AG10803 (cell line): ENCODE measurements at regions not wholly inside any gene's neighbourhood (a gene's known extent, or its start where the extent isn't known, plus 50 kb on each side); places are given as distances from the start of the nearest gene placed in this dataset.
A peak's percentile ranks its signal among the peaks of the same experiment; 100 is the strongest.

Experiments used
- DNase-seq: peaks from one replicate; pipeline ENCODE4 v3.0.0; 2010; ENCODE audit warnings: low read depth
- H3K4me3 ChIP-seq: 2 replicates; pipeline ENCODE4 v1.5.1; 2011; ENCODE audit warnings: mild to moderate bottlenecking, low read length, control low read depth
- CTCF ChIP-seq: conservative IDR thresholded peaks from 2 replicates; pipeline ENCODE4 v1.5.1; 2011; ENCODE audit warnings: mild to moderate bottlenecking, low read length, control low read depth, inconsistent platforms

- no peak for TF ChIP-seq CTCF
- no peak overlapping the region for H3K4me3 ChIP-seq
- DNase-seq, result no peak
Observed at GRCh38 chr2:105561401-105561800, 162.6 kb upstream of the FHL2 start.

- no peak overlapping the region for H3K4me3 ChIP-seq
- no peak for DNase-seq
- TF ChIP-seq CTCF, result no peak
Observed at GRCh38 chr2:105560157-105560556, 161.3 kb upstream of the FHL2 start.

- no peak for DNase-seq
- no peak overlapping the region for H3K4me3 ChIP-seq
- no peak for TF ChIP-seq CTCF
Observed at GRCh38 chr2:105557021-105557920, 158.4 kb upstream of the FHL2 start.

- no peak for TF ChIP-seq CTCF
- no peak overlapping the region for H3K4me3 ChIP-seq
- DNase-seq, result no peak
Observed at GRCh38 chr2:105556366-105556765, 157.5 kb upstream of the FHL2 start.

GRCh38 chr2:105554235-105554634 is 155.4 kb upstream of the FHL2 start:
- no peak overlapping the region for H3K4me3 ChIP-seq
- no peak for TF ChIP-seq CTCF
- DNase-seq, result no peak

GRCh38 chr2:105553538-105554196 is 154.8 kb upstream of the FHL2 start:
- no peak for TF ChIP-seq CTCF
- DNase-seq, result peak; percentile 24
- no peak overlapping the region for H3K4me3 ChIP-seq

GRCh38 chr2:105546628-105546974 is 147.8 kb upstream of the FHL2 start:
- H3K4me3 ChIP-seq, result no peak overlapping the region
- no peak for DNase-seq
- TF ChIP-seq CTCF, result no peak
